ENCODE measurements at regions not wholly inside any gene's neighbourhood (a gene's known extent, or its start where the extent isn't known, plus 50 kb on each side); places are given as distances from the start of the nearest gene placed in this dataset.

DNA sequence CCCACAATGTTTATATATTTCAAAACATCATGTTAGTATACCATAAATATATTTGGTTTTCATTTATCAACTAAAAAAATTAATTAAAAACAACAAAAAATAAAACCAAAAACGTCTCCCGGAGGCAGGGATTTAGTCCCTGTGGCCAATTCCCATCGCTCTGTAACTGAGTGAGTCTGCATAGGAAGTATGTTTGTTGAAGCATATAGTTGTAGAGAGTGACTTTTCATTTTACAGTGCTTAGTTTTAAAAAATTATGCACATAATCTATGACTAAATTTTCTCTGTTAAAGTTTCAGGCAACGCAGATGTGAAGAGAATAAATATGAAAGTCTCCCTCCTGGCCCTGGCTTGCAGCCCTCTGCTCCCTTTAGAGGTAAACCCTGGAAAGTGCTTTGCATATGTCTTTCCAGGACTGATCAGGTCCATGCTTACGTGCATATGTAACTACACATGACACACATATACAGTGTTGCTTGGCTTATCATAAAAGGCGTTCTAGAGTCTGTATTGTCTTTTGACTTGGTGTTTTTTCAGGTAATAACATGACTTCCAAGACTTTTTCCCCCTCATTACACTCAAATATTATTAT, 63.4 kb upstream of the SORBS2 start:
- H3K36me3 Mint-ChIP-seq (ENCODE audit: insufficient read depth, unreplicated experiment): no peaks in the 10 kb centered on the region
- Histone ChIP-seq H3K27me3 (replicated peaks; ENCODE audit: control insufficient read depth, insufficient read depth, low read length) (no peaks in the 10 kb centered on the region), H3K4me1 (no peaks in the 10 kb centered on the region; the same call in 1 of the 2 replicates), H3K36me3 (ENCODE audit: control insufficient read depth, insufficient read depth, low read length) (no peaks in the 10 kb centered on the region), H3K9me3 (no peaks in the 10 kb centered on the region), H3K4me3 (ENCODE audit: low read depth, low read length) (no peak overlapping the region)
- POLR2A ChIA-PET: no interaction called here
- H3K27me3 Mint-ChIP-seq (ENCODE audit: insufficient read depth, unreplicated experiment): no peaks in the 10 kb centered on the region
- intact Hi-C loops (cut with micrococcal nuclease; ENCODE audit: unreplicated experiment): no loop called here
- H3K4me1 Mint-ChIP-seq (ENCODE audit: low read depth, unreplicated experiment): peaks cover 2% of the 10 kb centered on the region
- H3K9me3 Mint-ChIP-seq (ENCODE audit: unreplicated experiment): peaks cover 1% of the 10 kb centered on the region
- TF ChIP-seq, protein P1, sequence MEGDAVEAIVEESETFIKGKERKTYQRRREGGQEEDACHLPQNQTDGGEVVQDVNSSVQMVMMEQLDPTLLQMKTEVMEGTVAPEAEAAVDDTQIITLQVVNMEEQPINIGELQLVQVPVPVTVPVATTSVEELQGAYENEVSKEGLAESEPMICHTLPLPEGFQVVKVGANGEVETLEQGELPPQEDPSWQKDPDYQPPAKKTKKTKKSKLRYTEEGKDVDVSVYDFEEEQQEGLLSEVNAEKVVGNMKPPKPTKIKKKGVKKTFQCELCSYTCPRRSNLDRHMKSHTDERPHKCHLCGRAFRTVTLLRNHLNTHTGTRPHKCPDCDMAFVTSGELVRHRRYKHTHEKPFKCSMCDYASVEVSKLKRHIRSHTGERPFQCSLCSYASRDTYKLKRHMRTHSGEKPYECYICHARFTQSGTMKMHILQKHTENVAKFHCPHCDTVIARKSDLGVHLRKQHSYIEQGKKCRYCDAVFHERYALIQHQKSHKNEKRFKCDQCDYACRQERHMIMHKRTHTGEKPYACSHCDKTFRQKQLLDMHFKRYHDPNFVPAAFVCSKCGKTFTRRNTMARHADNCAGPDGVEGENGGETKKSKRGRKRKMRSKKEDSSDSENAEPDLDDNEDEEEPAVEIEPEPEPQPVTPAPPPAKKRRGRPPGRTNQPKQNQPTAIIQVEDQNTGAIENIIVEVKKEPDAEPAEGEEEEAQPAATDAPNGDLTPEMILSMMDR (IDR thresholded peaks at IDR 0.05; ENCODE audit: insufficient read depth in 1 of 2, low read depth in 1 of 2, low read length in 1 of 2, severe bottlenecking in 1 of 2, unreplicated experiment in 1 of 2): no peak
- BruUV-seq (replicated peaks): no TSS peak
- no peak overlapping the region for H3K4me3 Mint-ChIP-seq (ENCODE audit: unreplicated experiment)
- no peak for DNase-seq
- H3K27ac Mint-ChIP-seq (ENCODE audit: unreplicated experiment): no peak overlapping the region
- CTCF ChIA-PET: no interaction called here

DNA sequence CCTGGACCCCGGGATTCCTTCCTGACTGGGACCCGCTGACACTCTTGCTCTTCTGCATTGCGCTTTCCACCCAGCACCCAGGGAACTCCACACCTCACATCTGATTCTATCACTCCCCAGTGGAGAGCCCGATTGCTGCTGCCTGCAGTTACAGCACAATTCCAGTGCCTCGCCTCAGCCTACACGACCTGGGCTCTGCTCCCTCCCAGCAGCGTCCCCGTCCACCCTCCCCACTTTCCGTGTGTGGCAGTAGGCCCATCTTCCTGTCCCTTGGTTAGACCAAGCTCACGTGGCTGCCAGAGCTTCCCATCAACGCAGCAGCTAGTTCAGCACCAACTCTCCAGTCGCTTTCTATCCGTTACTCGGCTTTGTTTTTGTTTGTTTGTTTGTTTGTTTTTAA, 66.6 kb upstream of the SORBS2 start:
- no peaks in the 10 kb centered on the region for H3K36me3 Mint-ChIP-seq (ENCODE audit: insufficient read depth, unreplicated experiment)
- BruUV-seq (replicated peaks): no TSS peak
- no peaks in the 10 kb centered on the region for H3K27me3 Mint-ChIP-seq (ENCODE audit: insufficient read depth, unreplicated experiment)
- TF ChIP-seq, protein P1 (IDR thresholded peaks at IDR 0.05; ENCODE audit: insufficient read depth in 1 of 2, low read depth in 1 of 2, low read length in 1 of 2, severe bottlenecking in 1 of 2, unreplicated experiment in 1 of 2): no peak
- peaks cover 9% of the 10 kb centered on the region for H3K4me1 Mint-ChIP-seq (ENCODE audit: low read depth, unreplicated experiment)
- CTCF ChIA-PET: no interaction called here
- H3K4me3 ChIP-seq (ENCODE audit: low read depth, low read length): no peak overlapping the region
- H3K4me3 Mint-ChIP-seq (ENCODE audit: unreplicated experiment): no peak overlapping the region
- no peaks in the 10 kb centered on the region for H3K36me3 ChIP-seq (ENCODE audit: control insufficient read depth, insufficient read depth, low read length)
- H3K27ac Mint-ChIP-seq (ENCODE audit: unreplicated experiment): no peak overlapping the region
- POLR2A ChIA-PET: no interaction called here
- H3K4me1 ChIP-seq: peaks cover 3% of the 10 kb centered on the region; the same call in 1 of the 2 replicates
- no peak for DNase-seq
- intact Hi-C loops (cut with micrococcal nuclease; ENCODE audit: unreplicated experiment): no loop called here
- peaks cover 16% of the 10 kb centered on the region for H3K9me3 Mint-ChIP-seq (ENCODE audit: unreplicated experiment)
- H3K9me3 ChIP-seq: no peaks in the 10 kb centered on the region
- H3K27me3 ChIP-seq (replicated peaks; ENCODE audit: control insufficient read depth, insufficient read depth, low read length): no peaks in the 10 kb centered on the region

DNA sequence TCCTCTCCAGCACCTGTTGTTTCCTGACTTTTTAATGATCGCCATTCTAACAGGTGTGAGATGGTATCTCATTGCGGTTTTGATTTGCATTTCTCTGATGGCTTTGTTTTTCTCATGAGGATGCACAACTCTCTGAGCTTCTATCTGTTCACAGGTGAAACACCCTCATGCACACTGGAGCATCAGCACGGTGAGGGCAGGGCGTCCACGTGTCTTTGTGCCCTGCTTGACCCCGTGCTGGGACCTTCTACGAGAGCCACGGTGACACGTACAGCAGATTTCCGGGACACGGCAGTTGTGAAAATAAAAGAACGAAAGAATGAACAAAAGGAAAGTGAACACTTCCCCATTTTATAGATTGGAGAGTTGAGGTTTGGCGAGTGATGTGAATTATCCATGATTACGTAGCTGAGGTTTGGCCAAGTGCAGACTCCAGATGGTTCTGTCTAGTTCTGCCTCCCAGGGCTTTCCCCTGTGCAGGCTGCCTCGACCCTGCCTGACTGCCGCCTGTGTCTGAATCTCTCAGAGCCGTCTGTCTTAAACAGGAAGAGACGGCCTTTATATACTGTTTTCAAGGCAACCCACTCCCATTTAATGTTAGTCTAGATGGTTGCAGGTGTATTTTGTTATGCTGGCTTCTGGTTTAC, 67.8 kb upstream of the SORBS2 start:
- CTCF ChIA-PET: no interaction called here
- DNase-seq: no peak

More for the DNA sequence above, 67.8 kb upstream of the SORBS2 start:
- H3K9me3 Mint-ChIP-seq (ENCODE audit: unreplicated experiment): peaks cover 16% of the 10 kb centered on the region
- no peak overlapping the region for H3K27ac Mint-ChIP-seq (ENCODE audit: unreplicated experiment)
- H3K4me1 Mint-ChIP-seq (ENCODE audit: low read depth, unreplicated experiment): peaks cover 9% of the 10 kb centered on the region
- Histone ChIP-seq H3K27me3 (replicated peaks; ENCODE audit: control insufficient read depth, insufficient read depth, low read length) (no peaks in the 10 kb centered on the region), H3K4me3 (ENCODE audit: low read depth, low read length) (no peak overlapping the region), H3K4me1 (peaks cover 3% of the 10 kb centered on the region; the same call in 1 of the 2 replicates), H3K9me3 (no peaks in the 10 kb centered on the region), H3K36me3 (ENCODE audit: control insufficient read depth, insufficient read depth, low read length) (no peaks in the 10 kb centered on the region)
- TF ChIP-seq, protein P1 (IDR thresholded peaks at IDR 0.05; ENCODE audit: insufficient read depth in 1 of 2, low read depth in 1 of 2, low read length in 1 of 2, severe bottlenecking in 1 of 2, unreplicated experiment in 1 of 2): no peak
- POLR2A ChIA-PET: no interaction called here
- BruUV-seq (replicated peaks): no TSS peak
- no peaks in the 10 kb centered on the region for H3K36me3 Mint-ChIP-seq (ENCODE audit: insufficient read depth, unreplicated experiment)
- intact Hi-C loops (cut with micrococcal nuclease; ENCODE audit: unreplicated experiment): no loop called here
- H3K27me3 Mint-ChIP-seq (ENCODE audit: insufficient read depth, unreplicated experiment): no peaks in the 10 kb centered on the region
- H3K4me3 Mint-ChIP-seq (ENCODE audit: unreplicated experiment): no peak overlapping the region
